ENCODE measurements at regions not wholly inside any gene's neighbourhood (a gene's known extent, or its start where the extent isn't known, plus 50 kb on each side); places are given as distances from the start of the nearest gene placed in this dataset.

GRCh38 chr15:23910030-23910429 lies 222.9 kb upstream of the NDN start:
- no peaks in the 10 kb centered on the region for H3K9me3 ChIP-seq
- no peaks in the 10 kb centered on the region for H3K4me1 ChIP-seq
- H3K27ac ChIP-seq = no peak overlapping the region
- H3K4me3 ChIP-seq = no peak overlapping the region
- TF ChIP-seq, protein P1, sequence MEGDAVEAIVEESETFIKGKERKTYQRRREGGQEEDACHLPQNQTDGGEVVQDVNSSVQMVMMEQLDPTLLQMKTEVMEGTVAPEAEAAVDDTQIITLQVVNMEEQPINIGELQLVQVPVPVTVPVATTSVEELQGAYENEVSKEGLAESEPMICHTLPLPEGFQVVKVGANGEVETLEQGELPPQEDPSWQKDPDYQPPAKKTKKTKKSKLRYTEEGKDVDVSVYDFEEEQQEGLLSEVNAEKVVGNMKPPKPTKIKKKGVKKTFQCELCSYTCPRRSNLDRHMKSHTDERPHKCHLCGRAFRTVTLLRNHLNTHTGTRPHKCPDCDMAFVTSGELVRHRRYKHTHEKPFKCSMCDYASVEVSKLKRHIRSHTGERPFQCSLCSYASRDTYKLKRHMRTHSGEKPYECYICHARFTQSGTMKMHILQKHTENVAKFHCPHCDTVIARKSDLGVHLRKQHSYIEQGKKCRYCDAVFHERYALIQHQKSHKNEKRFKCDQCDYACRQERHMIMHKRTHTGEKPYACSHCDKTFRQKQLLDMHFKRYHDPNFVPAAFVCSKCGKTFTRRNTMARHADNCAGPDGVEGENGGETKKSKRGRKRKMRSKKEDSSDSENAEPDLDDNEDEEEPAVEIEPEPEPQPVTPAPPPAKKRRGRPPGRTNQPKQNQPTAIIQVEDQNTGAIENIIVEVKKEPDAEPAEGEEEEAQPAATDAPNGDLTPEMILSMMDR (IDR thresholded peaks at IDR 0.05) = no peak
- H3K36me3 ChIP-seq = no peaks in the 10 kb centered on the region
- no peaks in the 10 kb centered on the region for H3K27me3 ChIP-seq
- no peak for DNase-seq (ENCODE audit: low spot score)

GRCh38 chr15:23912191-23912590 lies 225.1 kb upstream of the NDN start:
- Histone ChIP-seq H3K27me3 (no peaks in the 10 kb centered on the region), H3K27ac (no peak overlapping the region), H3K9me3 (no peaks in the 10 kb centered on the region), H3K4me1 (no peaks in the 10 kb centered on the region), H3K36me3 (no peaks in the 10 kb centered on the region), H3K4me3 (no peak overlapping the region)
- no peak for DNase-seq (ENCODE audit: low spot score)
- TF ChIP-seq, protein P1 (IDR thresholded peaks at IDR 0.05) = no peak

DNA sequence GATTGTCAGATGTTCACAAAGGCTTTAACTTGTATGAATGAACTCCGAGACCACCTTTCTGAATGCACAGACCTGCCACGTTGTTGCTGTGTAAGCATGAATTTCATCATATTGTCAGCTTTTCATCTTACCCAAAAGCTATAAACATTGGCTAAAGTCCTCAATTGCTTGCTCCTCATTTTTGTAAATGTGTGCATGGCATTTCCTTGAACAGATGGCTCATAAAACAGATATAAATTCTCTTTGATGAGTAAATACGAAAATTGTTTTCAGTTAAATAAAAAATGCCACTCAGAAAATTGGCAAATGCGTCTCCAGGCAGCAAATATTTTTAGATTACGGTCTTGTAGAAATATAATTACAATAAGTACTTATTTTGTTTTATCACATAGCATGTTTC lies 226.0 kb upstream of the NDN start:
- TF ChIP-seq, protein P1 (IDR thresholded peaks at IDR 0.05) = no peak
- H3K9me3 ChIP-seq = no peaks in the 10 kb centered on the region

GRCh38 chr15:23913635-23914034 lies 226.5 kb upstream of the NDN start:
- Histone ChIP-seq H3K27me3 (no peaks in the 10 kb centered on the region), H3K9me3 (no peaks in the 10 kb centered on the region), H3K36me3 (no peaks in the 10 kb centered on the region), H3K4me1 (no peaks in the 10 kb centered on the region), H3K4me3 (no peak overlapping the region), H3K27ac (no peak overlapping the region)
- DNase-seq (ENCODE audit: low spot score) = no peak
- TF ChIP-seq, protein P1 (IDR thresholded peaks at IDR 0.05) = no peak

More for the DNA sequence above, 226.0 kb upstream of the NDN start:
- Histone ChIP-seq H3K4me3 (no peak overlapping the region), H3K4me1 (no peaks in the 10 kb centered on the region), H3K27me3 (no peaks in the 10 kb centered on the region), H3K36me3 (no peaks in the 10 kb centered on the region), H3K27ac (no peak overlapping the region)
- no peak for DNase-seq (ENCODE audit: low spot score)

DNA sequence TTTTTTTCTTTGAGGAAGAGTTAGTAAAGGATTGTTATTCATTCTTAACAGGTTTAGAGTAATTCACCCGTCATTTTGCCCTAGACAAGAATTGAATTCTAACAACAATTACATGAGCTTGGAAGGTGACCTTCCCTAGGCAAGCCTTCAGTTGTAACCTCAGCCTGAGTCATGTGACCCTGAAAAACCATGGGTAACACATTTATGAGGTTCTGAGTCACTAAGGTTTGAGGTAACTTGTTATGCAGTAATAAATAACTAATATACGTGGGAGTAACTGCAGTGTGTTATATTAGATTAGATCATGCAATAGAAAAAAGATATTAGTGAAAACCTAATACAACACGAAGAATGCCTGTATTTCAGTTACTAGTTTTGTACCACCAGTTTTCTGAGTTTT lies 237.6 kb upstream of the NDN start:
- DNase-seq (ENCODE audit: low spot score) = no peak
- H3K4me3 ChIP-seq = no peak overlapping the region
- H3K27me3 ChIP-seq = no peaks in the 10 kb centered on the region
- no peaks in the 10 kb centered on the region for H3K36me3 ChIP-seq
- no peaks in the 10 kb centered on the region for H3K4me1 ChIP-seq
- TF ChIP-seq, protein P1 (IDR thresholded peaks at IDR 0.05) = no peak
- no peaks in the 10 kb centered on the region for H3K9me3 ChIP-seq
- H3K27ac ChIP-seq = no peak overlapping the region

- no peak overlapping the region for H3K4me3 ChIP-seq
- no peak overlapping the region for H3K27ac ChIP-seq
- H3K36me3 ChIP-seq = no peaks in the 10 kb centered on the region
- no peaks in the 10 kb centered on the region for H3K9me3 ChIP-seq
- TF ChIP-seq, protein P1 (IDR thresholded peaks at IDR 0.05) = no peak
- H3K27me3 ChIP-seq = no peaks in the 10 kb centered on the region
- H3K4me1 ChIP-seq = no peaks in the 10 kb centered on the region
- DNase-seq (ENCODE audit: low spot score) = no peak
These were observed 267.8 kb upstream of the NDN start for GRCh38 chr15:23954931-23955330.

Measured in right atrium auricular region (tissue), 2 donors.